ENCODE measurements at regions not wholly inside any gene's neighbourhood (a gene's known extent, or its start where the extent isn't known, plus 50 kb on each side); places are given as distances from the start of the nearest gene placed in this dataset.

DNA sequence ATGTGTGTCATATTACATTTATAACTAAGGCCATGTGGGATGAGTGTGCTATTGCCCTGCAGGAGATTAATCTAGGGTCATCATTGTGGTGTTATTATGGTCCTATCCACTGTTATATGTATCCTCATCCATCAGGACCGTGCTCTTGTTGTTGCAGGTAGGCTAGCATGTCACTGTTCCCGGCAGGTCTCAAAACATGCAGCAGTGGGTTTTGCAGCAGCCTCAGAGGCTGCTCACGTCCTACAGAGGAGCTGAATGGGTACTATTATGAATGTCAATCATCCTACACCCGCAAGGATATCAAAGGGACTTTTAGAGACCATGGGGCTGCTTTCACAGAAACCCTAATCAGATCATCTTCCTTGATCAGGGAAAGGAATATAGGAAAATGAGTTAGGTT lies 318.2 kb downstream of the SAMD5 start:
- no peak for DNase-seq

DNA sequence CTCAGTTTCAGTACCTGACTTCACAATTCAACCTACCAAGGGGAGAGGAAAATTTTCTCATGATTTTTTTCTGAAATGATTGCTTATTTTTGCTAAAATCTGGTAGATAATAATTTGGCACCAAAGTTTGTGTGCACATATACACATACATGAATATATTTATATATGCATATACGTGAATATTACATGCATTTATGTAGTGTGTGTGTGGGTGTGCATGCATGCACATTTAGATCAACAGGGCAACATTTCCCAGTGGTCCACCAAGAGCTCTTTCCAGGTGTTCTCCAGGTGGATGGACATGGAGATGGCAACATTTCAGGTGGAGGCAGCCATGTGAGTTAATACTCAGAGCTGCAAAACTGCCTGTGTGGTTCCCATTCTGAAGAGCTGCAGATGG lies 320.9 kb downstream of the SAMD5 start:
- no peak for DNase-seq

DNA sequence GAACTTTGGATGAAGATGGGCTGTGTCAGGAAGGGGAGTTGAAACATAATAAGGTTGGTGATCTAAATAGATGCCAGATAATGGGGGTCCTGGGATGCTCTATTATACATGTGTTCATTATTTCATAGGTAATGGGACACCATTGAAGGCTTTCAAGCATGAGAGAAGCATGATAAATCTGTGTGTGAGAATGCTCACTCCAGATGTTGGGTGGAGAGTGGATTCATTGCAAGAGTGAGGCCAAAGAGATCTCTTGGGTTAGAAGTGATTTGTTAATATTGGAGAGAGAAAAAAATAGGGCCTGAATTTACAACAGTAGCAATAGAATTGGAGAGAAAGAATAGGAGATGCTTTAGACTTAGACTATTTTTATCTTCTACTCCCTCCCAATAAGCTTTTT lies 321.3 kb downstream of the SAMD5 start:
- DNase-seq: no peak

DNA sequence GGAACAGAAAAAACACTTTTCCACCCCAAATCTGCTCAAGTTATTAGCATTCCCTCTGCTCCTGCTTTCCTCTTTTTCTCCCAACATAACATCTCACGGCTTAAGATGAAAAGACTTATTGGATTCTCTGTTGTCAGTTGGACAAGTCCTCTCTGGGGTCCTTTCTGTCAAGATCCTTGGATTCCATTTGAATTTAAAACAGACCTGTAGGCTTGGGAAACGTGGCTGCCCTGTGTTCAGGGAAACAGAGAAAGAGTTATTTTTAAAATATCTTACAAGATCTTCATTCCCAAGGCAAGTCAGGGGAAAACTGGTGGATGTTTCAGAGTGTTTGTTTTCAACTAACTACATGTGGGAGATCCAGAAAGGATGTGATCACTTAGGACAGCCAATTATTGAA lies 322.9 kb downstream of the SAMD5 start:
- DNase-seq: no peak

DNA sequence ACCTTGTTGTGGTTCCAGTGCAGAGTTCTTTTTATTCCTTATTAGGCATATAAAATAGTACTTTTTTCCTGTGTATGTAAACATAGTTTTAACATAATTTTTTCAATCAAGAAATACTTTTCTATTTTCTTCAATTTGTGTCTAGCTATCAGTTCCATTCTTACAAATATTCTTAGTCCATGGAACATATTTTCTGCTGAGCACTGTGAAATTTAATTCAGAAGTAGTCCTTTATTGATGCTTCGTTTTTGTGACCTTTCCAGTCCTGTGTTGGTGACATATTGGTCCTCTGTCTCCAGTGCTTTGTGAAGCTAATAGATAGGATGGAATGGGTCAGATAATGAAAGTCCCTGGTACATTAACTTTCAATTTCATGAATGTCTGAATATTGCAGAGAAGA lies 325.1 kb downstream of the SAMD5 start:
- no peak for DNase-seq

DNA sequence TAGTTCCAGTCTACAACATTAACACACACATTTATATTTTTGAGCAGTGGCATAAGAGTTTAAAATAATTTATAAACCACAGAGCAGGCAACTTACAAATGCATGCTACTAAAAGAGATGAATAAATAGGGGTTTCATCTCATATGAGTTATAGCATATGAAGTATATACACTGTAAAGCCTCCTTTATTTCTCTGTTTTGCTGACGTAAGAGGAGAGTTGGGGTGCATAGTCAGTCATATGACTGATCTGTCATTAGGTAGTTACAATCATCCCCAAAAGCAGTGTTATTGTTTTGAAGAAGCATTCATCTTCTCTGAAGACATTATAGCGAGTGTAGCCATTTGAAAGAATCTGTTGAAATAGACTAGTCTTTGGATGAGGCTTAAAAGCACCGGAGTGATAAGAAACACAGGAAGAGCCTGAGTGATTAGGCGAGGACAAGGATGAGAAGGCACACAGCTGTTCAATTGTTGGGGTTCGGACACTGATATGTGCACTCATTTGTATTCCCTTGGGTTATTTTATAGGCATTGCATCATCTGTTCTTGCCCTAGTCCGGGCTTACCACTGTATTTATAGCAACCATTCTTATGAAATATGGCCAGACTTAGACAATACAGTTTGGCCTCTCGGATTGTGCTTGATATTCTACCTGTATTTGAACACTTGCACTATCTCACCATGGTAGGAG lies 325.7 kb downstream of the SAMD5 start:
- no peak for DNase-seq

DNA sequence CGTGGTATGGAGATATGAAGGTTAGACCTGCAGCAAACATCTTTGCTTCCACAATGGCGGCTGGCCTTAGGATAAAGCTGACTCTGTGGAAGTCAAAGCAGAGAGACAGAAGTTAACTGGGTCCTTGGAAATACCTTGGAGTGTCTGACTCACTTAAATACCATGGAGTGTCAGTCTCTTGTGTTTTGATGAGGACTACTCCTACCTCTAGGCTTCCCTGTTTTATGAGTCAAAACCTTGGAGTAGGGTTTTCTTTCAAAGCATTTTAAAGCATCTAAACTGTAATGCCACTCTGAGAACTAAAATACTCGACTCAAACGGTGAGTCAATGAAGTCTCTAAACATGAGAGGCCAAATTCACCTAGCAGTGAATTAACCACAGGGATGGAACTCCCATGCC lies 329.1 kb downstream of the SAMD5 start:
- DNase-seq: no peak

DNA sequence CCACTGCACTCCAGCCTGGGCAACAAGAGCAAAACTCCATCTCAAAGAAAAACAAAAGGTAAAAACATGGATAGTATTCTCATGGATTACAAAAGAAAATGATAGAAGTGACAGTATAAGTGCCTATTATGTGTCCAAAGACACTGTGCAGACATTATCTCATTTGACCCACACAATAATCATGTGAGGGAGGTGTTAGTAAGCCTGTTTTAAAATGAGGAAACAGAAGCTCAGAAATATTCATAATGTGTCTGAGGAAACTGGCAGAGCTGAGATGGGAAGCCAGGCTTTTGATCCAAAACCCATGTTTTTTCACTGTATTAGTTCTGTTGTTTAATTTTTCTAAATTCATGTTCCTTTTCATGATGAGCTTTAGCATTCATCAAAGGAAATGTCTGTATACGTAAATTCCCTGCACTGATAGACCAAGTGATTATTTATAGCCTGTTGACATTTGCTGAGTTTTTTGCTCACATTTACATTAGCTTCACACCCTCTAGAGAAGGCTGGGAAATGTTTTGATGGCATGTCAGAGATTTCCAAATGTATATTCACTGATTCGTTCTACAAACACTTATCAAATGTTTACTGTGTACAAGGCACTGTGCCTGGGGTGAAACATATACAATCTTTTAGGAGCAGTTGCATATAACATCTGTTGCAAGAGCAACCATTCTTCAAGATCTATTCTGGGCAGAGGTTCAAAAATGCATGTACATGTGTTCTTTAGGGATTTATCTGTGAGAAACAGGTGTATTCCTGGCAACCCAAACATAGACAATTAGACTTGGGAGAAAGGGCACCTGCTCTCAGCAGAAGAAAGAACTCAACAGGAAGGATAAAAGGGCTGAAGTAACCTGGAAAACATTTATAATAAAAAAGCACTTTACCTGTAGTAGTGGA lies 331.5 kb downstream of the SAMD5 start:
- no peak for DNase-seq

DNA sequence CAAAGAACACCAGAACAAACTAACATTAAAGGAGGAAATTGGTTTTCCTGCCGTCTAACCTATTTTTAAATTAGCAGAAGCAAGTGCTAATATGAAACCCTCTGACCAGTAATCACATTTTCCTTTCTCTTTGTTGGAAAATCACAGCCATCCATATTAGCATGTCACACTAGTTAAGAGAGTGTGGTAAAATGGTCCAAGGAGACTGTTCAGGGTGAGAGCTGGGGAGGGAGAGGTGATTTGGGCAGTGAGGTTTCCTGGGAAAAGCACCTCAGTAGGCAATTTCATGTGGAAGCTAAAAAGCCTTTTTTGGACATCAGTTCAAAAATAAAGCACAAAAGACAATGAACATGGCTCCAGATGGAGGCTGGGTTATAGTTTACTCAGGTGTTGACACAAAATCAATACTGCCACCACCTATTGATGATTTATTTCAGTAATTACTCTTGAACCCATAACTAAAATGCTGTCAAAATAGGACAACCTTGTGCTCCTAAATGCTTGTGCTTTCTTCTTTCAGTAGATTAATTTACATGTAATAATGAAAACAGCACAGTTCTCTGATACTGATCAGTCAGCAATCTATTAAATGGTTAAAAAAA lies 333.2 kb downstream of the SAMD5 start:
- no peak for DNase-seq

DNA sequence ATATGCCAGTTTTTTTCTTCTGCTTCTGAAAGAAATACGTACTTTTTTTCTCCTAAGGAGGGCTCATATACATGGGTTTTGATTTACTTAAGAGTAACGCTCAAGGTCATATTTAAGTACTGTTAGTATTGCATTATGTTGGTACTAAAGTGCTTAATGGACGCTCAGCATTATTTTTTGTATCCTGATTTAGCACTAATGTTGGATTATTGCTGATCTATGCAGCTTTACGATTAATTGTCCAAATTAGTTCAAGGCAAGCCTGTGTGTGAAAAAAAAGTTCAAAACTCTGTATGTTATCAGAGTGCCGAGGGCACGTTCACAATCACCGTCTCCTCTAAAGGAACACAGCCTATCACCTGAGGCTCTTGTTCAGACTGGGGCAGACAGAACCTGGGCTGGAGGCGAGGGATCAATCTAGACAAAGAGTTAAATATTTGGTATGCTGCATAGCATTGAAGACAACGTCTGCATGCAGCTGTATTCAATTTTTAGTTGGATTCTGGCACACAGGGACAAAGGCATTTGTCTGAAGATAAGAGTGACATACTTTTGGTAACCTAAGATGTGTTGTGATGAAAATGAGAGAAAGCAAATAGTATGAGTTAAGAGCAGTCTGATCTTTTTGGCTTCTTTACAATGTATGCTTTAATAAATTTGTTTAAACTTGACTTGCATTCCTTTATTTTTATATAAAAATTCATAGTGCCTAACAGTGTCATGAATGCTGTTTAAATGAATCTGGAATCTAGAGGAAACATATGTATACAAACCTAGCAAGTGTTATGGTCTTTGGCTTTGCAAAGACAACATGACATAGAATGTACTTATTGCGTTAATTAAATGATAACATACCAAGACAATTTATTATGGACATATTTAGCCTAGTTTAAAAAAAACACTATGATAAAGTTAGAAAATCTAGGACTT lies 341.2 kb downstream of the SAMD5 start:
- DNase-seq: no peak

DNA sequence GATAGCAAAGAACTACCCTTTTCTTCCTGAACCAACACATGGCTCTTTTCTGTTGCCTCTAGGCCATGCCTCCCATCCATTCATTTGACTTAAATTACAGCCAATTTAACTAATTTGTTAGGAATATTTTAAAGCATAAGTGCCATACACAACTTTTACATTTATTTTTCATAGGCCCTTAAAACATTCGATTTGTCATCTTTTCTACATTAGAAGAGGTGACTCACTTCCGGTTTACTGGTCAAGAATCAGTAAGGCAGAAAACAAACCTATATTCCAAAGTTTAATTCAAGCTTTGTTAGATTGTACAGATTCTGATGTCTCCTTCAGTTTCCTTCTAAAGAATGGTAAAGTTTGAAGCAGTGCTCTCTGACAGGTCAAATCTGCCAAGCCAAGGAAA lies 344.3 kb downstream of the SAMD5 start:
- DNase-seq: no peak

DNA sequence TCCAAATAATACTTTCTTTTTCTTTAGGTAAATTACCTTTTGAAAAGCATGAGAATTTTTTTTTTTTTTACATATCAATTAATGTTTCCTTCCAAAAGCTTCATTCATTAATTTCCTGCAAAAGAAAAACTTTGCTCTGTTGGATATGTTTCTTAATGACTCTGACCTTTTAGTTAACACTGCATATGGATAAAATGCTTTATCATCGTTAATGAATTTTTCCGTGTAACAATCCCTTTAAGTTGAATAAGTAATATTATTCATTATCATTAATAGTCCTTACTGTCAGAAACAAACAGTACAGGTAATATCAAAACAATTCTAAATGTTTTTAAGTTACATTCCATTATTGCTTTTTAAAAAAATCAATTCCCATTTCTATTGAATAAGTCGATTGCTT lies 345.1 kb downstream of the SAMD5 start:
- DNase-seq: no peak

DNA sequence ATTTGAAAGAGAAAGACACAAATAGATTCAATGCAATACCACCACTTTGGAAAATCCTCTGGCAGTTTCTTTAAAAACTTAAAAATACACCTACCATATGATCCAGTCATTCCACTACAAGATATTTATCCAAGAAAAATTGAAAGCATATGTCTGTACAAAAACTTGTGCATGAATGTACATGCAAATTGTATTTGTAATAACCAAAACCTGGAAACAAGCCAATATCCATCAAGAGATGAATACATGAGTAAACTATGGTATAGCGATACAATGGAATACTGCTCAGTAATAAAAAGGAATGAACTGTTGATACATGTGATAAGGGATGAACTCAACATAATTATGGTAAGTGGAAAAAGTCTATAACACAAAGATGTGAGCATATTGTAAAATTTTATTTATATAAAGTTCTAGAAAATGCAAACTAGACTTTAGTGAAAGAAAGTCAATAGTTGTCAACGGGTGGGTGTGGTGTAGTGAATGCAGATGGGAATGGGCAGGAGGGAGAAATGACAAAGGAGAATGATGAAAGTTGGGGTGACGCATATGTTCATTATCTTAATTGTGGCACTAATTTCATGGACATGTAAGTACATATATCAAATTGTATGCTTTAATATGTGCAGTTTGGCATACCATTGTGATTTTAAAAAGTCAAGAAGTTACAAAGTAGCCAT lies 347.5 kb downstream of the SAMD5 start:
- DNase-seq: no peak

DNA sequence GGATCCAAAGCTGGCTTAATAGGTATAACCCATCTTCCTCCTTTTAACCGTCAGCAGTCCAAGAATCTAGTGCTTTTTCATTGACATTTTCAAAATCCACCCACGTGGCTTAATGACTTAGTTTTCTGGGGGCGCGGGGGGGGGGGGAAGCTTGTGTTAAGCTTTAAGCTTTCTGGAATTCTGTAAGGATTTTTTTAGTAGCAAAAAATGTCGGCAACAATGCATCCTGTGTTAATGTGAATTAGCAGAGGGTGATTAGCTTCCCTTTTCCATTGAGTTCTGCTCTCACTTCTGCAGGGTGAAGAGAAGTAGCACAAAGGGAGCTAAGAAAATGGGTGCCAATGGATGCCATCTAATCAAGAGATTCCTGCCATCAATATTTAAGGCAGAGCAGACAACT lies 348.2 kb downstream of the SAMD5 start:
- no peak for DNase-seq

DNA sequence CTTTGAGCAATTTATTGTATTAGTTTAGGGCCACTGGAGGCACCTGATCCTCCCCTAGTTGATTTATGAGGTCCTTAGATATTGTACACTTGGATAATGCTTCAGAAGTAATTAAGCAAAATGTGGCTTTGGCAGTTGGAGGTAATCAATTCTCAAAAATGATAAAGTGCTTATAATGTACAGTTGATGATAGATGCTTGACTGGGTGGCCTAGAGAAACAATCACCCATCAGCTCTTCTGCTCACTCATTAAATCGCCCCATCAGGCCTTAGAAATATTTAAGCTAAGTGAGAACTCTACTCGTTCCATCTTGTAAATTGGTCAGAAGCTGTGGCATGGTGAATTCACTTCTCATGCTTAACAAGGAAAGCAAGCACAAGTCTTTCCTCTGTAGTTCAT lies 349.9 kb downstream of the SAMD5 start:
- no peak for DNase-seq

DNA sequence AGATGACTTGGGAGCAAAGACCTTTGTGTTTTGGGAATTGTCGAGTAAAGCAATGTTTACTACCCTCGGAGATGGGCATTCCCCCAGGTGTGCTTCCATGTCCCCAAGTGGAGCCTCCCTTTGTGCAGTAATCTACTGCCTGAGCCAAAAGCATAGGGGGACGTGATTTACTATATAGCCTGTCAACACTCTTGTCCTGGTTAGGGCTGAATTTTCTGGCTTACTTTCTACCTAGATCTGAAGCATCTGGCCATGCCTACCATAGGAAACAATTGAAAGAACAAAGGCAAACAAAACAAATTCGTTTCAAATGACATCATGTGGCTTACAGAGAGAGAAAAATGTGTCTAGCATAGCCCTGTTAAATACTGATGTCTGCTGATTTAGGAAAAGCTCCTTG lies 350.6 kb downstream of the SAMD5 start:
- no peak for DNase-seq

DNA sequence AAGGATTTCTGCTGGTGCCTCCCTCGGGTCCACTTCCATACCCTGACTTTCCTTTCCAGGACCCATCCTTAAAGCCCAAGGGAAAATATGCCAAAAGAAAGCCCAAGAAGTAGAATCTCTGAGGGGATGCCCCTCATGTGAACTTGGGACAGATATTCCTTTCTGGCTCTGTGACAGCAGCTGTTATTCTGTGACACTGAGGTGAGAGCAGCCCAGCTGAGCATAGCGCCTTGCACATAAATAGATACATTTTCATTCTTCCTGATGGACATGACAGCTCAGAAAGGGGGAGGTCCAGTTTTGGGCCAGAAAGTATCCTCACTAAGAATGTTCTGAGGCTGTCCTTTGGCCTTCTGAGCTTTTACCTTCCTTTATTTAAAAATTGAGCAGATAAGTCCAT lies 353.2 kb downstream of the SAMD5 start:
- DNase-seq: no peak

DNA sequence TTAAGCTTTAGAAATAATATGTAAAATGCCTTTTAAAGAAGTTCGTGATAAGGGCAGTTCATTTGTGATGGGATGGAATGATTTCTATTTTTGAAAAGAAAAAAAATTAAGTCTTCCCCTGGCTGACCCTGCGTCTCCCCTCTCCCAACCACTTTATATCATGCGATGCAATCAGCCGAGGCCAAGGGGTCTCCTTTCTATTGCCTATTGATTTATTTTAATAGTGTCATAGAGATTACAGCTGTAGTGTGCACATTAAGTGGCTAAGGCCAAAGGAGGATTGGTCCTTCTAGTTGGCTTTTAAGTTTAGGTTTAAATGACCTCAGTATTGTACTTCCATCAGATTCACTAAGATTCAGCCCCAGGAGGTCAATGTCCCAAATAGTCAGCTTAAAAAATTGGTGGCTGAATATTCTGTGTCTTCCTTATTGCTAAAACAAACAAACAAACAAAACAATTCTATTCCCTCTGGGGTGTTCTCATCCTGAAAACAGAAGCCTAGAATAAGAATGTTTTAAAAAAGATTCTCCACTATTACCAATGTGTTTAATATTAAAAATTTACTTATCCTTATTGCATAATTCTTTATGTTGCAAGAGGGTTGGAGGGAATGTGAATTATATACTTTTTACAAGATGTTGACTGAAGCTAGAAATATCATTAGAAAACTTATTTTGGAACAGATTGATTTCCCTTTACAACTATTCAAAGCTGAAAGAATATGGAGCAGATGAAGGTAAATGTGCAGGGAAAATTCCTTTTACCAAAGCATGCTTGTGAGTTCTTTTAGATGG lies 359.1 kb downstream of the SAMD5 start:
- no peak for DNase-seq

DNA sequence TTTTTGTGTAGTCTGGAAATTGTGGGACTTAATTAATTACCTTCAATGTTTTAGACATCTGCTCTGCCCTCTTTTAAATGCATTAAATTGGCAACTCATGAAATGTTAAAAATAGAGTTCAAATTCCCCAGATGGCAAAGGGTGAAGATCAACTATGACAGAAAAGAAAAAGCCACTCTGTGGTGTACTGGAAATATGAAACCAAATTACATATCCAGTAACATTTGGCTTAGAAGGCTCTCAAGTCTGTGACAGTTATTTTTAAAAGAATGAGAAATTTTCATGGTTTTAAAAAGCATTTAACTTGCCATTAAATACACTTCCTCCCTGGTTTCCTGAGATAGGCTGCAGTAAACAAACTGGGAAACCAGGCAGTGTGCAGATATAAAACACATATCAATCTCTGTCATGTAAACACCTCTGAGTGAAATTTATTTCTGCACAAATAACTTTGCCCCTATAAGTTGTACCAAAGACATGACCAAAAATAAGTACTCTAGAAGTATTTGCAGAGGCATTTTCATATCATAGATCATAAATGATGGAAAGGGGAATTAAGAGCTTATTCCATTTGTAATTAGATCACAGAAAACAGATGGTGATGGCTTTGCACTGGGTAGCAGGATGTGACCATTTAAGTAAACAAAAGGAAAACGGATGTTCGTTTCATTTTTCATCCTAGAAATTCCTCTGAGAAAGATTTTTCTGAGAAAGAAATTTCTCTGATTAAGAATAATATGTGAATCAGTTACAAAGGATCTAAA lies 360.1 kb downstream of the SAMD5 start:
- no peak for DNase-seq

DNA sequence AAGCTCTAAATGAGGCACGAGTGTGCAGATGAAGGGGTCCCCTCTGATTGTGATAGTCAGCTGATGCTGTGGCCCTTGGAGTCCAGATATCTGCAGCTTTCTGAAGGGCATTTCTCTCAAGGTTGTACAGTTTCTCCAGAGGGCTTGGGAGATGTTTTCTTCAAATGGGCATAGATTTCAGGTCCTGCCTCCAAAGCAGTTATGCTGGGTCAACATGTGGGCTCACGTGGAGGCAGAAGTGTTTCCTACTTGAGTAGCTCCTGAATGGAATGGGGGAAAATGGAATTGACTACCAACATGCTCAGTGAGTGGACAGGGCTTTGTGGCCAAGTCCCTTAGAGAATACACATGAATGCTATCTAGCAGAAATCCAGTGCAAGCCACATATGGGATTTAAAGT lies 360.7 kb downstream of the SAMD5 start:
- DNase-seq: no peak

DNA sequence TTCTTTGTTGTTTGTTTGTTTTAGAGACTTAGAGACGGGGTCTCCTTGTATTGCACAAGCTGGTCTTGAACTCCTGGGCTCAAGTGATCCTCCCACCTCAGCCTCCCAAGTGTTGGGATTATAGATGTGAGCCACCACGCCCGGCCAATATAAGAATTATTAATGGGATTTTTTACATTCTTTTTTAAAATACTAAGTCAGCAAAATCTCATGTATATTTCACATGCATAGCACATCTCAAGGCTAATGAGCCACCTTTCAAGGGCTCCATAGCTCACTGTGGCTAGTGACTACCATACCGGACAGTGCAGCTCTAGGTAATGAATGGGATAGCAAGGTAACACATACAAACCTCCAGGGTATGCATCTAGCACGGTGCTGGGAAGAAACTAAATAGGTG lies 361.4 kb downstream of the SAMD5 start:
- DNase-seq: no peak
